Ishikawa (cell line): ENCODE measurements at regions not wholly inside any gene's neighbourhood (a gene's known extent, or its start where the extent isn't known, plus 50 kb on each side); places are given as distances from the start of the nearest gene placed in this dataset.

Experiments
- CEBPB ChIP-seq: IDR thresholded peaks from 2 replicates; pipeline ENCODE4 v1.6.1; 2012
- EP300 ChIP-seq: IDR thresholded peaks from 2 replicates; pipeline ENCODE4 v1.6.1; 2012; ENCODE audit warnings: borderline replicate concordance
- TAF1 ChIP-seq: IDR thresholded peaks from 2 replicates; pipeline ENCODE4 v1.6.1; 2012; ENCODE audit warnings: low read depth, mild to moderate bottlenecking
- YY1 ChIP-seq: IDR thresholded peaks from 2 replicates; pipeline ENCODE4 v1.6.1; 2012; ENCODE audit warnings: low read depth
- ZBTB7A ChIP-seq: IDR thresholded peaks from 2 replicates; pipeline ENCODE4 v1.6.1; 2012; ENCODE audit warnings: low read depth
- TF ChIP-seq, protein P1 (sequence below): IDR thresholded peaks from 2 replicates; pipeline ENCODE4 v1.6.1; 2012; ENCODE audit warnings: low read depth, mild to moderate bottlenecking
- TF ChIP-seq, protein P2 (sequence below): IDR thresholded peaks from 2 replicates; pipeline ENCODE4 v1.6.1; 2012

DNA sequence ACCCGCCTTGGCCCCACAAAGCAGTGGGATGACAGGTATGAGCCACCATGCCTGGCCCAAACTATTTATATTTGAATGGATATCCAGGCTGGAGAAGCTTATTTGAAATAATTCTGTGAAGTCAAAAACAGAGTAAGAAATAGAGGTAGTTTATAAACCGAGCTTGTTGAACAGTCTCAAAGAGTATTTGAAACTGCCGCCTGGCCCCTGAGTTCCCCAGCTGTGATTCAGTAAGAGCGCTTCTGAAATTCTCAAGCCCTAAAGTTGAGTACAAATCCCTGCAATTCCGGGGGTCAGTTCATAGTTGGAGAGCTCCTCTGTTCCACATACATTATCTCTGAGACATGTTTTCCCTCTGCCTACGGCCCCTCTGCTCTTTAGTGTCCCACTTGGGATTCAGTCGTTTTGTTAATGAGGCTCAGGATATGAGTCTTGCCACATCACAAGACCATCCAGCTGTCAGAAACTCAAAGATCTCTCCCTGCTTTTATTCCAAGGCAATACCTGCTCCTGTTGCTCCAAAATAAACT is 127.8 kb downstream of the SOD2 start:
- TF ChIP-seq EP300 (no peak), TAF1 (no peak), CEBPB (no peak), YY1 (no peak), ZBTB7A (no peak)
- TF ChIP-seq, protein P1, sequence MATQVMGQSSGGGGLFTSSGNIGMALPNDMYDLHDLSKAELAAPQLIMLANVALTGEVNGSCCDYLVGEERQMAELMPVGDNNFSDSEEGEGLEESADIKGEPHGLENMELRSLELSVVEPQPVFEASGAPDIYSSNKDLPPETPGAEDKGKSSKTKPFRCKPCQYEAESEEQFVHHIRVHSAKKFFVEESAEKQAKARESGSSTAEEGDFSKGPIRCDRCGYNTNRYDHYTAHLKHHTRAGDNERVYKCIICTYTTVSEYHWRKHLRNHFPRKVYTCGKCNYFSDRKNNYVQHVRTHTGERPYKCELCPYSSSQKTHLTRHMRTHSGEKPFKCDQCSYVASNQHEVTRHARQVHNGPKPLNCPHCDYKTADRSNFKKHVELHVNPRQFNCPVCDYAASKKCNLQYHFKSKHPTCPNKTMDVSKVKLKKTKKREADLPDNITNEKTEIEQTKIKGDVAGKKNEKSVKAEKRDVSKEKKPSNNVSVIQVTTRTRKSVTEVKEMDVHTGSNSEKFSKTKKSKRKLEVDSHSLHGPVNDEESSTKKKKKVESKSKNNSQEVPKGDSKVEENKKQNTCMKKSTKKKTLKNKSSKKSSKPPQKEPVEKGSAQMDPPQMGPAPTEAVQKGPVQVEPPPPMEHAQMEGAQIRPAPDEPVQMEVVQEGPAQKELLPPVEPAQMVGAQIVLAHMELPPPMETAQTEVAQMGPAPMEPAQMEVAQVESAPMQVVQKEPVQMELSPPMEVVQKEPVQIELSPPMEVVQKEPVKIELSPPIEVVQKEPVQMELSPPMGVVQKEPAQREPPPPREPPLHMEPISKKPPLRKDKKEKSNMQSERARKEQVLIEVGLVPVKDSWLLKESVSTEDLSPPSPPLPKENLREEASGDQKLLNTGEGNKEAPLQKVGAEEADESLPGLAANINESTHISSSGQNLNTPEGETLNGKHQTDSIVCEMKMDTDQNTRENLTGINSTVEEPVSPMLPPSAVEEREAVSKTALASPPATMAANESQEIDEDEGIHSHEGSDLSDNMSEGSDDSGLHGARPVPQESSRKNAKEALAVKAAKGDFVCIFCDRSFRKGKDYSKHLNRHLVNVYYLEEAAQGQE = no peak
- TF ChIP-seq, protein P2, sequence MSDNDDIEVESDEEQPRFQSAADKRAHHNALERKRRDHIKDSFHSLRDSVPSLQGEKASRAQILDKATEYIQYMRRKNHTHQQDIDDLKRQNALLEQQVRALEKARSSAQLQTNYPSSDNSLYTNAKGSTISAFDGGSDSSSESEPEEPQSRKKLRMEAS = no peak
